HCT116 (cell line): ENCODE measurements at regions not wholly inside any gene's neighbourhood (a gene's known extent, or its start where the extent isn't known, plus 50 kb on each side); places are given as distances from the start of the nearest gene placed in this dataset.
A peak's percentile ranks its signal among the peaks of the same experiment; 100 is the strongest.

Source experiments
- ATAC-seq: fragments of 200-7000 bp; cut with Tn5 transposase; 2 replicates; pipeline ENCODE4 v1.9.1; 2020; ENCODE audit warnings: mild to moderate bottlenecking, moderate library complexity
- BruUV-seq: library from RNA; stranded (reverse); fragments of 400-500 nt; replicated peaks from 2 replicates; lab custom pipeline; 2021; lab: Mats Ljungman, UMichigan
- CTCF ChIA-PET: fragments of 300-600 bp; sonication (Branson Sonifier 250); formaldehyde crosslinking; loops from one replicate; lab custom pipeline; 2021; ENCODE audit warnings: antibody characterized with exemption; lab: Charles Lee
- POLR2A ChIA-PET: fragments of 300-600, 350-600 bp; sonication (Branson Sonifier 250); formaldehyde crosslinking; loops from one replicate; lab custom pipeline; 2021; ENCODE audit warnings: antibody characterized with exemption; lab: Charles Lee
- RAD21 ChIA-PET, 2 experiments: fragments of 300-600 bp; sonication (Branson Sonifier 250); formaldehyde crosslinking; loops; one replicate each; lab custom pipeline; 2023; ENCODE audit warnings: low total read pairs in 2 of 2; ENCODE audit not compliant: uncharacterized antibody in 2 of 2, unreplicated experiment in 2 of 2, low non-redundant PET in 1 of 2; lab: Charles Lee
- DNase-seq: peaks from one replicate; pipeline ENCODE4 v3.0.0-alpha.2; 2010; ENCODE audit warnings: low read depth, low spot score
- H2AFZ ChIP-seq: fragments of 200-600 bp; shearing (Covaris generic), sonication (generic); 2 replicates; pipeline ENCODE4 v1.6.1; 2017; ENCODE audit warnings: low read depth, mixed run types, mixed read lengths, antibody characterized with exemption, low read length; ENCODE audit not compliant: poor library complexity, severe bottlenecking
- H3K27ac ChIP-seq: 2 replicates; pipeline ENCODE4 v1.5.1; 2012; ENCODE audit warnings: low read depth, low read length
- H3K27me3 ChIP-seq: fragments of 200-600 bp; sonication (generic); 2 replicates; pipeline ENCODE4 v1.6.1; 2016; ENCODE audit warnings: mixed run types, low read length, mixed read lengths; ENCODE audit not compliant: insufficient read depth
- H3K36me3 ChIP-seq, 2 experiments: fragments of 200-500 bp in 1 of 2; fragments of 200-600 bp in 1 of 2; sonication (Bioruptor generic) in 1 of 2; sonication (generic) in 1 of 2; 2 replicates each; pipeline versions ENCODE4 v1.5.1 to v1.6.1; 2014 to 2016; ENCODE audit warnings: low read length in 2 of 2, inconsistent platforms in 1 of 2, mixed read lengths in 1 of 2, mixed run types in 1 of 2; ENCODE audit not compliant: insufficient read depth in 2 of 2, control insufficient read depth in 1 of 2
- H3K4me1 ChIP-seq, 2 experiments: fragments of 200-600 bp in 1 of 2; sonication (generic) in 1 of 2; 2 replicates each; pipeline versions ENCODE4 v1.5.1 to v1.6.1; 2012 to 2017; ENCODE audit warnings: low read length in 2 of 2, inconsistent platforms in 1 of 2, mild to moderate bottlenecking in 1 of 2, mixed read lengths in 1 of 2, mixed run types in 1 of 2, moderate library complexity in 1 of 2; ENCODE audit not compliant: insufficient read depth in 2 of 2, control insufficient read depth in 1 of 2
- H3K4me2 ChIP-seq: fragments of 200-600 bp; sonication (generic); 2 replicates; pipeline ENCODE4 v1.6.1; 2017; ENCODE audit warnings: mixed run types, low read length, mixed read lengths
- H3K4me3 ChIP-seq, 2 experiments: fragments of 200-600 bp in 1 of 2; sonication (generic) in 1 of 2; replicated peaks in 1 of 2; 2 replicates each; pipeline ENCODE4 v1.5.1; 2011 to 2016; ENCODE audit warnings: low read length in 2 of 2, control low read depth in 1 of 2, low read depth in 1 of 2, mild to moderate bottlenecking in 1 of 2, mixed read lengths in 1 of 2, mixed run types in 1 of 2
- H3K79me2 ChIP-seq: fragments of 200-600 bp; sonication (generic); 2 replicates; pipeline ENCODE4 v1.6.1; 2017; ENCODE audit warnings: mild to moderate bottlenecking, mixed run types, low read length, moderate library complexity, mixed read lengths; ENCODE audit not compliant: insufficient read depth
- H3K9ac ChIP-seq: fragments of 200-600 bp; sonication (generic); 2 replicates; pipeline ENCODE4 v1.6.1; 2016; ENCODE audit warnings: low read length, mixed read lengths
- H3K9me2 ChIP-seq: fragments of 200-600 bp; sonication (generic), shearing (Covaris generic); 2 replicates; pipeline ENCODE4 v1.6.1; 2017; ENCODE audit warnings: mixed run types, mild to moderate bottlenecking, moderate library complexity; ENCODE audit not compliant: insufficient read depth
- H3K9me3 ChIP-seq, 2 experiments: fragments of 200-500 bp in 1 of 2; fragments of 200-600 bp in 1 of 2; sonication (Bioruptor generic) in 1 of 2; sonication (generic) in 1 of 2; 2 replicates each; pipeline ENCODE4 v1.6.1; 2014 to 2017; ENCODE audit warnings: low read length in 2 of 2, mixed read lengths in 2 of 2, inconsistent platforms in 1 of 2, low read depth in 1 of 2, mild to moderate bottlenecking in 1 of 2, mixed run types in 1 of 2, moderate library complexity in 1 of 2; ENCODE audit not compliant: control insufficient read depth in 1 of 2, insufficient read depth in 1 of 2
- H4K20me1 ChIP-seq: fragments of 200-600 bp; sonication (generic), shearing (Covaris generic); 2 replicates; pipeline ENCODE4 v1.6.1; 2017; ENCODE audit warnings: mixed run types, mild to moderate bottlenecking, moderate library complexity; ENCODE audit not compliant: insufficient read depth
- EGR1 ChIP-seq: IDR thresholded peaks from 2 replicates; pipeline ENCODE4 v1.6.1; 2012; ENCODE audit warnings: low read depth
- ELF1 ChIP-seq: IDR thresholded peaks from 2 replicates; pipeline ENCODE4 v1.6.1; 2012; ENCODE audit warnings: low read depth, borderline replicate concordance
- EZH2 ChIP-seq: fragments of 200-600 bp; sonication (generic); IDR thresholded peaks from 2 replicates; pipeline ENCODE4 v1.6.1; 2017; ENCODE audit warnings: antibody characterized with exemption, mixed run types
- EZH2phosphoT487 ChIP-seq: fragments of 200-600 bp; IDR thresholded peaks from 2 replicates; pipeline ENCODE4 v1.6.1; 2018; ENCODE audit warnings: antibody characterized with exemption, borderline replicate concordance
- FOSL1 ChIP-seq: IDR thresholded peaks from 2 replicates; pipeline ENCODE4 v1.6.1; 2012; ENCODE audit warnings: low read depth
- JUND ChIP-seq: IDR thresholded peaks from 2 replicates; pipeline ENCODE4 v1.6.1; 2012
- POLR2A ChIP-seq: IDR thresholded peaks from 2 replicates; pipeline ENCODE4 v1.7.0; 2011; ENCODE audit warnings: borderline replicate concordance; ENCODE audit not compliant: insufficient read depth, insufficient read length; ENCODE audit errors: extremely low read depth
- POLR2AphosphoS5 ChIP-seq: IDR thresholded peaks from 2 replicates; pipeline ENCODE4 v1.6.1; 2011; ENCODE audit warnings: mild to moderate bottlenecking, low read depth, low read length, moderate library complexity
- SP1 ChIP-seq: IDR thresholded peaks from 2 replicates; pipeline ENCODE4 v1.6.1; 2012; ENCODE audit warnings: low read depth
- SRF ChIP-seq: IDR thresholded peaks from 2 replicates; pipeline ENCODE4 v1.6.1; 2012; ENCODE audit warnings: low read depth
- YY1 ChIP-seq: IDR thresholded peaks from 2 replicates; pipeline ENCODE4 v1.6.1; 2011; ENCODE audit warnings: low read length, low read depth, moderate library complexity, mild to moderate bottlenecking; ENCODE audit not compliant: insufficient replicate concordance; ENCODE audit errors: extremely low read depth
- ZBTB33 ChIP-seq: IDR thresholded peaks from 2 replicates; pipeline ENCODE4 v1.6.1; 2011; ENCODE audit warnings: mild to moderate bottlenecking, low read length, moderate library complexity; ENCODE audit not compliant: insufficient replicate concordance; ENCODE audit errors: extremely low read depth
- ZNF274 ChIP-seq: fragments of 200-500 bp; sonication (Bioruptor generic); IDR thresholded peaks from 2 replicates; pipeline ENCODE4 v1.6.1; 2014; ENCODE audit warnings: mild to moderate bottlenecking, low read depth, low read length, inconsistent platforms
- intact Hi-C: fragments of 100-400 bp; cut with micrococcal nuclease; formaldehyde crosslinking; loops from 2 replicates; pipeline ENCODE4 v1.10.0; 2022
- TF ChIP-seq, protein P1 (sequence below), 3 experiments: fragments of 200-600 bp in 1 of 3; sonication (generic) in 1 of 3; IDR thresholded peaks in 2 of 3; conservative IDR thresholded peaks in 1 of 3; 2 replicates each; pipeline ENCODE4 v1.5.1; 2012 to 2017; ENCODE audit warnings: low read depth in 2 of 3, low read length in 2 of 3, antibody characterized with exemption in 1 of 3, borderline replicate concordance in 1 of 3, control low read depth in 1 of 3, mild to moderate bottlenecking in 1 of 3, mixed read lengths in 1 of 3, mixed run types in 1 of 3, moderate library complexity in 1 of 3; ENCODE audit not compliant: insufficient read depth in 1 of 3

DNA sequence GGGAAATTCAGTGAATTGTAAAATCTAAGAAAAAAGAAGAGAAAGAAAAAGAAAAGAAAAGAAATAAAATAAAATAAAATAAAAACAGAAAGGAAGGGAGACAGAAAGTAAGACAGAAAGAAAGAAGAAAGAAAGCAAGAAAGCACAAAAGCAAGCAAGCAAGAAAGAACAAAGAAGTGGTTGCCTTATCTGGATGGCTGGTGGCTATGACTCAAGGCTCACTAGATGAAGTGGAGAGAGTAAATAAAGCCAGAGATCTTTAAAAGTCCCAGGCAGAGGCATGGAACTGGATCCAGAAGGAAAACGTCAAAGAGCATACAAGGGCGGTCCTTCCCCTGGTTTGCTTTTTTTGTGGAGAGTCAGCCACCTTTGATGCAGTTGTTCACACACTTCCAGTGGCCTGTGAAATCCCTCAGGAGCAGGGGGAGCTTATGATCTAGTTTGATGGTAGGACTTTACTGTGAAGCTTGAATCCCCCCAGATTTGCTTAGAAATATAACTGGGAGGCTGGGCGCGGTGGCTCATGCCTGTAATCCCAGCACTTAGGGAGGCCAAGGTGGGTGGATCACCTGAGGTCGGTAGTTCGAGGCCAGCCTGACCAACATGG lies 176.7 kb upstream of the HMHB1 start (continued):
- TF ChIP-seq SP1, result no peak
- no peak for TF ChIP-seq EGR1
- TF ChIP-seq SRF, result no peak

GRCh38 chr5:143634689-143635088 lies 177.3 kb upstream of the HMHB1 start:
- H3K9me3 ChIP-seq, result no peaks in the 10 kb centered on the region
- H3K9me2 ChIP-seq, result no peaks in the 10 kb centered on the region
- BruUV-seq, result no TSS peak
- no peaks in the 10 kb centered on the region for H3K36me3 ChIP-seq
- no peak overlapping the region for H3K27ac ChIP-seq
- H3K4me1 ChIP-seq, result peaks cover 0 to 7% of the 10 kb centered on the region in 2 experiments; a peak in 2 of 4 replicates
- no peak overlapping the region for H3K4me3 ChIP-seq
- no peak overlapping the region for H3K4me2 ChIP-seq
- TF ChIP-seq YY1 (no peak), FOSL1 (no peak), POLR2A (no peak)
- H3K9ac ChIP-seq, result no peak overlapping the region
- ChIA-PET POLR2A (no interaction called here), CTCF (no interaction called here), RAD21 (no interaction called here)
- DNase-seq, result no peak
- H3K79me2 ChIP-seq, result no peaks in the 10 kb centered on the region
- H4K20me1 ChIP-seq, result no peaks in the 10 kb centered on the region
- intact Hi-C loops, result no loop called here
- ATAC-seq, result no peak
- no peaks in the 10 kb centered on the region for H3K27me3 ChIP-seq
- peak overlapping the region; percentile 2 for H2AFZ ChIP-seq

DNA sequence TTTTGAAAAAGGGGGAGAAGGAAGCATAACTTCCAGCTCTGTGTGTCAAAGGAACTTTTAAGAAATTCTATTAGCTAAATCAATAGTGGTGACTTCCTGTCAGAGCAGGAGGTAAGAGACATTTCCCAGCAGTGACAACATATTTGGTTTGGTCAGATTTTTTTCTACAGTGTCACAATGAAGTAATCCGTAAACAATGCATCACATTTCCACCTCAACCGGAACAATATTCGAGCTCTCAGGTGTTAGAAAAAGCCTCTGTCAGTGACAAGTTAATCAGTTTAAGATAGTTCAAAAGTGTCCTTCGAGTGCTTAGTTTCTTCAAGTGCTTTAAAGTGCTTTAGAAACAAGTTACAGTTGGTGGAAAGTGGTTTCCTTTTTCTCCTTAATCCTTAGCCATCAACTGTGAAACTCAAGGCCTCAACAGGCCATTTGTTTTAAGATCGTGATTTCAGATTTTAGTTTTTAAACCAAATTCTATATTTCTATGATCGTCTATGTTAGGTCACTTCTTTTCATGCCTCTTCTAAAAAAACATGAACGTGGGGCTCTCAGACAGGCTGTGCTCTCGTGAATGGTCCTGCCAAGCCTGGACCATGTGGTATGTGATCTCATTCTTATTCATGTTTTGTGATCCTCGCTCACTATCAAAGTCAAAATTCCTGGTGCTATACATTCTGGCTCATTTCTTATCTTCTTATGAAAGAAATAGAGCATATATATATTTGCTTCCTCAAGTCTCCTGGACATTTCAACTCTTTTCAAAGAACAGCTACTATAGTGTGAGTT lies 181.9 kb upstream of the HMHB1 start:
- Histone ChIP-seq H2AFZ (no peak overlapping the region), H3K9me3 (no peaks in the 10 kb centered on the region), H3K9ac (no peak overlapping the region), H3K27me3 (no peaks in the 10 kb centered on the region), H3K4me3 (no peak overlapping the region), H3K36me3 (no peaks in the 10 kb centered on the region), H3K4me2 (0 out of 2 replicates have a peak overlapping the region, but pooled peaks have one; percentile 7), H3K9me2 (no peaks in the 10 kb centered on the region), H3K4me1 (peaks cover 0 to 10% of the 10 kb centered on the region in 2 experiments; a peak in 2 of 4 replicates), H3K27ac (no peak overlapping the region), H3K79me2 (no peaks in the 10 kb centered on the region), H4K20me1 (no peaks in the 10 kb centered on the region)
- ATAC-seq (no peak), DNase-seq (no peak)
- RAD21 ChIA-PET, result no interaction called here
- POLR2A ChIA-PET, result no interaction called here
- intact Hi-C loops, result no loop called here
- BruUV-seq, result no TSS peak
- CTCF ChIA-PET, result no interaction called here
- TF ChIP-seq POLR2AphosphoS5 (no peak), ZBTB33 (no peak), ZNF274 (no peak), JUND (peak; percentile 38; the same call in 1 of the 2 replicates), ELF1 (no peak), YY1 (no peak), SRF (no peak), EZH2phosphoT487 (no peak), EZH2 (no peak)
- TF ChIP-seq, protein P1, sequence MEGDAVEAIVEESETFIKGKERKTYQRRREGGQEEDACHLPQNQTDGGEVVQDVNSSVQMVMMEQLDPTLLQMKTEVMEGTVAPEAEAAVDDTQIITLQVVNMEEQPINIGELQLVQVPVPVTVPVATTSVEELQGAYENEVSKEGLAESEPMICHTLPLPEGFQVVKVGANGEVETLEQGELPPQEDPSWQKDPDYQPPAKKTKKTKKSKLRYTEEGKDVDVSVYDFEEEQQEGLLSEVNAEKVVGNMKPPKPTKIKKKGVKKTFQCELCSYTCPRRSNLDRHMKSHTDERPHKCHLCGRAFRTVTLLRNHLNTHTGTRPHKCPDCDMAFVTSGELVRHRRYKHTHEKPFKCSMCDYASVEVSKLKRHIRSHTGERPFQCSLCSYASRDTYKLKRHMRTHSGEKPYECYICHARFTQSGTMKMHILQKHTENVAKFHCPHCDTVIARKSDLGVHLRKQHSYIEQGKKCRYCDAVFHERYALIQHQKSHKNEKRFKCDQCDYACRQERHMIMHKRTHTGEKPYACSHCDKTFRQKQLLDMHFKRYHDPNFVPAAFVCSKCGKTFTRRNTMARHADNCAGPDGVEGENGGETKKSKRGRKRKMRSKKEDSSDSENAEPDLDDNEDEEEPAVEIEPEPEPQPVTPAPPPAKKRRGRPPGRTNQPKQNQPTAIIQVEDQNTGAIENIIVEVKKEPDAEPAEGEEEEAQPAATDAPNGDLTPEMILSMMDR (IDR thresholded peaks at IDR 0.05 in 2 of 3, conservative IDR thresholded peaks at IDR 0.05 in 1 of 3; ENCODE audit: borderline replicate concordance in 1 of 3, insufficient read depth in 1 of 3, low read depth in 2 of 3, low read length in 2 of 3), result no peak
